HUDEP-2 (cell line): ENCODE measurements at regions not wholly inside any gene's neighbourhood (a gene's known extent, or its start where the extent isn't known, plus 50 kb on each side); places are given as distances from the start of the nearest gene placed in this dataset.
"Not testable (repeated sequence)": the region's sequence is repeated elsewhere in the genome, so short reads cannot be mapped to it uniquely, and the experiment has no call there.

Source experiments
- DNase-seq, 76 experiments: peaks; one replicate each; lab custom pipeline; 2025; ENCODE audit not compliant: unreplicated experiment in 76 of 76; lab: John Stamatoyannopoulos, UW

DNA sequence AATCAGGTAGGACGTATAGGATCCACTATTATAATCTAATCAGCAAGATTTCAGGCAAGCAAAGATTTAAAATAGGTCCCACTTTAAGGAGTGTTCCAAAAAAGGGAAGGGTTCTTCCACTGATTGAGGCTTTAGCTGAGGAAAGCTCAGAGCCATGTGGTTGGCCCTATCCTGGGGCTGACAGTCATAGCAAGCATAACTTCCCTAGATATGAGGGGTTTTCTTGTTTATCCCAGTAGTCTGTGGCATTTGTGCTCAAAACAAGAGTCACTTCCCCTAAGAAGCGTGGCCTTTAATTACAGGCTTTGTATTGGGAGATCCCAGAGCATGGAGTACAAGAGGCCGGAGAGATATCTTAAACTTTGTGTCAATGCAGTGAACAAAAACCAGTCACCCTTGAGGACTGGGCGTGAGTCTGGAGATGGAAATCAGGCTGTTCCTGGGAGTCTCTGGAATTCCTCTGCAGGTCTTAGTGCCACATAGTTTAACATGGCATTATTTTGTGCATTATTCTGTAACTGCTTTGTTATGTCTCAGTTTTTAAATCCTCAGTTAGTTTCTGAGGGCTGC is 136.9 kb upstream of the FBXO11 start:
- DNase-seq: no peak

DNA sequence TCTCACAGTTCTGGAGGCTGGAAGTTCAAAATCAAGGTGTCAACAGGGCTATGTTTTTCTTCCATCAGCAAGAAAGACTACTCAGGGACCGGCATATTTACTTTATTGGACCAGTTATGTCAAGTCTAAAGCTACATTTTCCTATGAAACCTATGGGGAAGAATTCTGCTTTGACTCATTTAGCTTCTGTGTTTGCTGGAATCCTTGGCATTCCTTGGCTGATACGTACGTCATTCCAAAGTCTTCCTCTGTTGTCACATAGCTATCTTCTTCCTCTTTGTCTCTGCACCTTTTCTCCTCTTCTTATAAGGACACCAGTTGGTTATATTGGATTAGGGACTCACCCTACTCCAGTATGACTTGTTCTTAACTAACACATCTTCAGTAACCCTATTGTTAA is 137.4 kb upstream of the FBXO11 start:
- DNase-seq: no peak

DNA sequence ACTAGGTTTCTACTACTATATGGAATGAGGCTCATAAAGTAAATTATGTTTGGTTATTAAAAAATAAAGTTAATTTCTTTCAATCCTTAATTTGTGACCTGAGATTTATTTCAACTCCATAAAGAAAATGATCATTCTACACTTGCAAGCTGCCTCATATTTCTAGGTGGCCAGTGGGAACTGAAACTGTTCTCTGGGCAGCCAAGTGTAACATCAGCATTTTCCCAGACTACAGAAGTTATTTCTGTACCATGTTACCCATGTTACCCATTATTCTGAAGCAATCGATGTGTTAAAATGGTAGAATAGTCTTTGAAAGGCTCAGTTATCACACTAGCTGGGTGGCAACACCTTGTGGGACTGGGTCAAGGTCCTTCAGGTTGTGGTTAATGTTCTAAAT is 139.3 kb upstream of the FBXO11 start:
- no peak for DNase-seq

DNA sequence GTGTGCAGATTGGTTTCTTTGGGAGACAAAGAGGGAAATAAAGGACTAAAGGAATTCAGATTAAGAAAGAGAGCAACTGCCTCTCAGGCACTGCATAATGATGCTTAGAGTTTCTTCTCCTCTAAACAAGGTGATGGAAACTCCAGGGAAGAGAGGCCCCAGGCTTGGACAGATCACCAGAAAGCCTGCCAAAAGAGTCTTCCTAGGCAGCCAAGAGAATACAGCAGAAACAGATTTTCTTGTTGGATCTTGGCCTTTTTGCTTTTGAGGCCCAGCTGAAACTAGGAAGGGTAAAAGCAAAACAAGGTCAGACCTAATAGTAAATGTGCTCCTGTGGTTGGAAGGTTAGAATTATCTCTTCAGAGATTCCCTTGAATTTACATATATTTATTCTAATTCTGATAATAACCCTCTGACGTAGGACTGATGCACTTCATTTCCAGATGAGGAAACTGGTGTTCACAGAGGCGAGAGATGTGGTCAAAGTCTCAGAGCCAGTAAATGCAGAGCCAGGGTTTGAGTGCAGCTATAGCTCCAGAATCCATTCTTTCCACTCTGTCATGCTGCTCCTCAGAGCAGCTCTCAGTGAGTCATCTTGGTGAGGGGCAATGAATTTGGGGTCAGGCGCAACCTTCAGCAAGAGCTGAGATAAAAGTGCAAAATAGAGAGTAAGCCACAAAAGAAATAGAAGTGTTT is 142.3 kb upstream of the FBXO11 start:
- no peak for DNase-seq

- DNase-seq: no peak
Measured at GRCh38 chr2:48049371-48049770, 143.1 kb upstream of the FBXO11 start.

GRCh38 chr2:48050711-48051110 is 144.4 kb upstream of the FBXO11 start:
- no peak for DNase-seq

DNA sequence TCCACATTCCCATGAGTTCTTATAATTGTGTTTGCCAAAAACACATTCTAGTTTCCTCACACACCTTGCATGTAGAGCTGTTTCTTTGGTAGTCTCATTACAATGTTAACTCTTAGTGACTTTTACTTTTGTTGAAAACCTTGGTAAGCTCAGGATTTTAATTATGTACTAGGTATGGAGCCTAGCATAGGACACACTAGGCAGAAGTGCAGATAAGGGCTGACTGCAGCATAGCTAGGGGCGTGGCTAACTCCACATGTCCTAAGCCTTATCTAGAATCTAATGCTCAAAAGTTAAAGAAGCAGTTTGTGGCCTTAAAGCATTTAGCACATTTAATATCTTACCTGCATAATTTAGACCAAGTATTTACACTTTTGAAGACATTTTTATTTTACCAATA is 153.7 kb upstream of the FBXO11 start:
- peak in 40 of 76 experiments; percentile 2 to 60 (median 19) for DNase-seq

- not testable (repeated sequence) for DNase-seq
Measured at GRCh38 chr2:48061656-48062055, 155.4 kb upstream of the FBXO11 start.

DNA sequence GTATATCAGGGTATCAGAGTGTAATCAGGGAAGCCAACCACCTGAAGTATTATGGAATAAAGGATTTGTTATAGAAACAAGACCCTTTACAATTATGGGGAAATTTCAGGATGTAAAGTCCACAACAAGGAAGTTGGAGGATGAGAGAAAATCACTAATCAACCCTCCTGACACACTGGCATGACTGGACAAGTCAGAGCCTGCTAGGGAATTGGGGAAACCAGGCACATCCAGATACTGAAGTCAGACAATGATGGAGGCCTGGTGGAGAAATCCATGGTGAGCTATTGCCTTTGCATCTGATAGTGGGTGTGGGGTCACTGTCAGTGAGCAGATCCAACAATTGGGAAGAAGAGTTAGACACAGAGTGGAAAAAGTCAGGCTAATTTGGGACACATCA is 158.8 kb upstream of the FBXO11 start:
- DNase-seq: no peak

- DNase-seq: peak in 40 of 76 experiments; percentile 1 to 51 (median 20)
Measured at GRCh38 chr2:48066000-48066399, 159.7 kb upstream of the FBXO11 start.

DNA sequence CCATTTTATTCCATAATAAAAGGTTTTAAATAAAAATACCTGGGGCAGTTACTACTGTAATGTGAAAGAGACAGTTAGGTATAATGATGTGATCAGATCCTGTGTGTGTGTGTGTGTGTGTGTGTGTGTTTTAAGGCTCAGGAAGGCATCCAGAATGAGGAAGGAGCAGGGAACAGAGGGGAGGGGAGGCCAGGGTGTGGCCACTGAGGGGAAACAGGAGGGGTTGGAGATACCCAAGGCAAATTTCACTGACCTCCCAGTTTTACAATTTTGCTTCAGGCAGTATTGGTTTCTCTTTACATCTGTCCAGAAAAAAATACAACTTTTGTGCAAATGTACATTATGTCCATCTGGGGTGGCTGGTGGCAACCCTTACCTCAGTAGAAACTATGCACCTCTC is 163.5 kb upstream of the FBXO11 start:
- DNase-seq: no peak

DNA sequence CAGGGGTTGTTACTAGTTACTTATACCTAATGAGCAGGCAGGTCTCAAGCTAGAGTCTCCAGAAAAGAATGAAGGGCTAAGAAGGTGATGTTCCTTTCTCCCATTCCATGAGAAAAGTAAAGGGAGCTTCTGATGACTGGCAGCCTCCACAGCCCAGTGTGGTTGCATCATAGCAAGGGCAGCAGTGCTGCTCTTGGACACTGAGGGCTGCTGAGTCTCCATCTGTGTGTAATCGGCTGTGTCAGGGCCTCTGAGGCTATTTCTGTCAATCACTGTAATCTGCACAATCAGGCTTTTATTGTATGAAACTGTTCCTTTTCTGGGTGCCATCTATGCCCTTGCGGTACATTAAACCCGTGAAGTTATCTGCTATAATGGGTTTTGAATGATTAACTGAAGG is 164.1 kb upstream of the FBXO11 start:
- no peak for DNase-seq

DNA sequence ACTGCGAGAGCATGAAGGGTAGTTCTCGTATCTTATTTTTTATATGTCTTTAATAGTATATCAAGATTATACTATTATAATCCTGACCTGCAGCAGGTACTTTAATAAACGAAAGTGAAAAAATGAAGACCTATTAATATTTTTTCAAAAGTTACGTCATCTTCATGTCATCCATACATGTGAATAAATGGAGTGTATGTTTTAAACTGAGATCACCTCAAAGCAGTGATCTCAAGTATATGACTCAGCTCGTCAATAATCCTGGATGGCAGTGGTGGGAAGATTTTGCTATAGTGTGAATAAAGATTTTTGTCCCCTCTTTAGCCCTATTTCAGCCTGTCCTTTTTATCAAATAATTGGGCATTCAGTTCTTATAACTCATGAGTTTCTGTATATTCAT is 166.3 kb upstream of the FBXO11 start:
- DNase-seq: no peak

GRCh38 chr2:48075631-48076030 is 169.3 kb upstream of the FBXO11 start:
- DNase-seq: no peak

DNA sequence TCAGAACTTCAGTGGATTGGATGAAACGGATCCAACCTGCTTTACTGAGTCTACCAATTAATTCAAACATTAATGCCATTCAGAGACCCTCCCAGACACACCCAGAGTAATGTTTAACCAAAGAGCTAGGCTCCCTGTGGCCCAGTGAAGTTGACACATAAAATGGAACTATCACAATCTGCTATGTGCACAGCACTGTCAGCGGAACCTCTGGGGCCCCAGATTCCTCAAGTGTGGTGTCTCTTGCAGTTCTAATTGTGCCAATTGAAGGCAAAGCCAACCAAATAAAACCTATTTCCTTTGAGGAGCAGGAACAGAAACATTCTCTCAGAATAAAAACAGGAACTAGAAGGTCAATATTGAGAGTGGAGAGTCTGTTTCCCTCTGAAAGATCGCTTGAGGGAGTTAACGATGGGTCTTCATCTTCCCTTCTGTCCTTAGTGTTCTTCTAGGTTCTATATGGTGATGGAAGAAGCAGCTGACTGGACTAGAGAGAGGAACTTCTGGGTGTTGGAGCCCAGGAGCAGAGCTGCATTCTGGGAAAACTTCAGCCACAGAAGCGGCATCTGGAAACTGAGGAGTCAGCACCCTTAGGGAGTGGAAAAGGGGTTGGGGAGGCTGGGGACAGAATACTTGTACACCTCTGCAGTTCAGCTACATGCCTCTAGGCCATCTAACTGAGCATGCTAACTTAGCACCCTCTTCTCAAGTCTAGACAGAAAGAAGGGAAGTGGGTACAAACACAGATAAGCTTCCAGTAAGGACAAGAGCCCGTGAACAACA is 174.4 kb upstream of the FBXO11 start:
- DNase-seq: no peak

DNA sequence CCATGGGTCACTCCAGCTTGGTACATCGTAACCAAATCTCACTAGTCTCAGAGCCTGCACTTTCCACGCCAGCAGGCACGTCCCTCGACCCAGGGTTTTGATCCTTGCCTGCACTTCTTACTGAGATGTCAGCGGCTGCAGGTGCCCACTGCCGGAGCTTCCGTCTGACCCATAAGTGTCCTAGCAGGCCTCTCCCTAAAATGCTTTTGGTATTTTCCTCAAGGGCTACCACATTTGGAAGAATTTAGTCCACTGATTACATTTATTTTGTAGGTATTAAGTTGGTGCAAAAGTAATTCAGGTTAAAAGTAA is 175.0 kb upstream of the FBXO11 start:
- DNase-seq: no peak

DNA sequence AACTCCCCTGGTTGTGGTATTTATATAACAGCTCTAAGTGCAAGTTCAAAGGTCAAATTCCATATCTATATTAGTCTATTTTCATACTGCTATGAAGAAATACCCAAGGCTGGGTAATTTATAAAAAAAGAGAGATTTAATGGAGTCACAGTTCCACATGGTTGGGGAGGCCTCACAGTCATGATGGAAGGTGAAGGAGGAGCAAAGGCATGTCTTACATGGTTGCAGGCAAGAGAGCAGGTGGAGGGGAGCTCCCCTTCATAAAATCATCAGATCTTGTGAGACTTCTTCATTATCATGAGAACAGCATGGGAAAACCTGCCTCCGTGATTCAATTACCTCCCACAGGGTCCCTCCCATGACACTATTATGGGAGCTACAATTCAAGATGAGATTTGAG is 179.6 kb upstream of the FBXO11 start:
- DNase-seq: no peak

- no peak for DNase-seq
Measured at GRCh38 chr2:48088994-48089393, 182.7 kb upstream of the FBXO11 start.

DNA sequence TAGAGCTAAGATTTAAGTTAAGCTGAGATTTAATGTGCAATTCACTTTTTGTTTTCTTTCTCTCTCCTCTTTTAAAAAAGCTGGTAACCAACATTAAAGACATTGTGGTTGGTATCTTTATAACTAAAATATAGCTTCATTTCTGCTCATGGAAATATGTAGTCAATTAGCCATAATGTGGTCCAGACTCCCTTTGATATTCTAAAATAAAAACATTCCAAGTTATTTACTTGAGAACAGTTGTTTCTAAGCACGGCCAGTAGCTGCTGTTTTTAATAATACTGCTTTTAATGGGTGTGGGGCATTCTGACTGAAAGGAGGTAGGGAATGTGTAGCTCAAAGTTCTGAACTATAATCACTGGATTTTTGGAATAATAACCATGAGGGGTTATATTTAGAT is 183.3 kb upstream of the FBXO11 start:
- no peak for DNase-seq

DNA sequence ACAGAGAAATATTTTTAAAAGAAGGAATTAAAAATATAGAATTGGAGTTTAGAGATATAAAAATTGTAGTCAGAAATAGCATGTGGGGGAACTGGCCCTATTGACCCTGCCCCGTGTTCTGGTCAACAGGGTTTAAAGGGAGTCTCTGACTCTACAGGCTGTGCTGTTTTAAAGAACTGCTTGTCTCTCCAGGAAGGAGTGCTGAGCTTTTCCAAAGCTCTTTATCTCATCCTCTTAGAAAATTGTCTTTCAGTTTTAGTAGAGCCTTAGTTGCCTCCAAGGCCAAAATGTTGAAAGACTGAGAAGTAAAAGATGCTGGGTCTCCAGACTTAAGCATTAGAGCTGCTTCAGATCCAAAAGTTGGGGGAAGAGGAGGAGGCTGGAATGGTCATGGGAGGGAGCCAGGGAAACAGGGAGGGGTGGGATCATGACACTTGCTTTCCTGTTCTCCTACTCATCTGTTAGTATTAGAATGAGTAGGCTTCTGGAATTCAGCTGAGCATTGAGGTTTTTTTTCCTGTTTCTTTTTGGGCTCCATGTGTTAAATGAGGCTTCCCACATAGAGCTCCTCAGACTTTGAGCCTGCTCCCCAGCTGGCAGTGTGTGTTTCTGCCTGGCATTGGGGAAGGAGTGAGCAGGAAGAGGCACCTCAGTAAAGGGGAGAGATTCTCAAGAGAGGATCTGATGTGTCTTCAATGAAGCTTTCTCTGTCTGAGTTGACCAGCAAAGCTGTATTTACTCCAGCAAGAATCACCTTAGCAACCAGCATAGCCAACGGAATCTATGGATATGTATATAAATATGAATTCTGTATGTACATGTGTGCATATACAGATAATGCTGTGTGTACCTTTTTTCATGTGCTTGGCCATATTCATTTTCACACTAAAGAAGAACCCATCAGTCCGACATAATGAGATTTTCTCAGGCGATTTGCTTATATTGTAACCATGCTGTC is 186.8 kb upstream of the FBXO11 start:
- no peak for DNase-seq

- DNase-seq: not testable (repeated sequence)
Measured at GRCh38 chr2:48096765-48097164, 190.5 kb upstream of the FBXO11 start.
